Activated T-cell treated with anti-CD3 and anti-CD28 coated beads for 24 hours (primary cell): ENCODE measurements at regions not wholly inside any gene's neighbourhood (a gene's known extent, or its start where the extent isn't known, plus 50 kb on each side); places are given as distances from the start of the nearest gene placed in this dataset.

Experiments
- DNase-seq: peaks from one replicate; pipeline ENCODE4 v3.0.0-alpha.2; 2020; ENCODE audit warnings: low read depth

DNA sequence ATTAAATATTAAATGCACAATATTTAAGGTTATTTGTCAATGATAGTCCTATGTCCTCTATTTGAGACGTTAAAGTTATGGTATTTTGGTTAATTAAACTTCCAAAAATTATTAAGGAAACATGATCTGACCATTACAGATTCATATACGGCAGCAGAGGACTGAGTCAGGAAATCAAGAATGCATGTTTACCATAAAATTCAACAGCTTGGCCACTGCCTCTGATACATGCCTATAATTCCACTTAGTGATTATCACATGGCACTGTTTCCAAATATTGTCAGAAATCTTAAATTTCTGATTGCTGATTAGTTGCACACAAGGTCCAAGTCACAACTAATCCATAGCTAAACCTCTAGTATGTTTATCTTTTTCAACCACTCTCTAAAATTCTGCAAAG lies 232.2 kb upstream of the UGT8 start:
- no peak for DNase-seq

GRCh38 chr4:114368751-114369150 lies 229.9 kb upstream of the UGT8 start:
- DNase-seq, result no peak

DNA sequence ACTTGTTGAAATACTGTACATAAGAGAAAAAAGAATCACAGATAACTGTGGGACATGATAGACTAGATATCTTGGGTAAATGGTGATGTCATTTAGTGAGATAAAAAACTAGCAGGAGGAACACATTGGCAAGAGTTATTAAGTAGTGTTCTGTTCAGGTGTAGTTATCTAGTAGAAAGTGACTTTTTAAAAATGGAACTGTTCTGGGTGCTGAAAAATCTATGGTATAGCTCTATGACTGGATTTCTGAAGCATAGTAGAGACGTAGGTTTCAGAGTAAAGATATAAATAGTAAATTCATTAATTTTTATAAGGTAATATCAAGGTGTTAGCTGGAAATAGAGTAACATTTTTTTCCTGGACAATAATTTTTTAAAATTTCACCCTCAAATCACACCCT lies 225.1 kb upstream of the UGT8 start:
- DNase-seq, result no peak

GRCh38 chr4:114378305-114378903 lies 220.2 kb upstream of the UGT8 start:
- DNase-seq, result no peak

- no peak for DNase-seq
Measured at GRCh38 chr4:114383067-114383466, 215.5 kb upstream of the UGT8 start.

GRCh38 chr4:114383721-114384120 lies 214.9 kb upstream of the UGT8 start:
- no peak for DNase-seq

DNA sequence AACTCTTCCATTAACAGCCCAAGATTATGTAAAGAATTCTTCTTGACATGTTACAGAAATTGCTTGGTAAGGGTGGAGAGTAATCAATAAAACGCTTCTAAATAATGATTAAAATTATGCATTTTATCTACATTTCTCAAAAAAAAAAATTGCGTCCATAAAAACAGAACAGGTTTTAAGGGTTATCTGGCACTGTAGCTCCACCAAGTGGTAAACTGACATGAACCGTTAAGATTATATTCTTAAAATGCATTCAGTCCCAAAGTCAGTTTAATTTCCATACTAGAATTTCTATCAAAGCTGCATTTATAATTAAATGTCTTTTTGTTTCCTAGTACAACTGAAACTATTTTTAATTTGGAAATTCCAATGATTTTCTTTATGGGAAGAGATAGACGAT lies 214.0 kb upstream of the UGT8 start:
- no peak for DNase-seq

DNA sequence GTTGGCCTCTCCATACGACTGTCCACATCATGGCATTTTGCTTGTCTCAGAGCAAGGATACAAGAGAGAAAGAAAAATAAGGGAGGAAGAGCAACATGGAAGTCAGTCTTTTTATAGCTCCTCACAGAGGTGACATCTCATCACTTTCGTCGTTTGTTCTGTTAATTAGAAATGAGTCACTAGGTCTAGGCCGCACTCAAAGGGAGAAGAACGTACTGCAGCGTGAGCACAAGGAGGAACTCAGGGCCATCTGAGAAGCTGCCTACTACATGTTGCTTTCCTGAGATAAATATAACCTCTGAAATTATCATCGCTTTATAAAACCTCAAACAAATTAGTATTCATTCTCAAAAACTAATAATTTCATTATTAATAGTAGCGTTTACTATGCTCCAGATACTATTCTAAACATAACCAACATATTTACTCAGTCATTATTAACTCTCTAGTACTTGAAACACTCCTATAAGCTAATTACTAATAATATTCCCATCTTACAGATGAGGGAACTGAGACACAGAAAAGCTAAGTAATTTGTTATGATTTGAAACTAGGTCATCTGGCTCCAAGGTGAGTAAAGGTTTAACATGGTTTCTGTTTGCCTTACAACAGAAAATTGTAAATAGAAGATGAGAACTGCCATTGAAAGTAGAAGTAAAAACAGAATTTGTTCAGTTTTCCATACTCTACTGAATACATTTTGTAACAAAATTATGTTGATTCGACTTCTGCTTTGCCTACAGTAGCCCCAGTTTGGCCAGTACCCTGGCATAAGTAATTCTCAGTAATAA lies 213.2 kb upstream of the UGT8 start:
- DNase-seq, result no peak

DNA sequence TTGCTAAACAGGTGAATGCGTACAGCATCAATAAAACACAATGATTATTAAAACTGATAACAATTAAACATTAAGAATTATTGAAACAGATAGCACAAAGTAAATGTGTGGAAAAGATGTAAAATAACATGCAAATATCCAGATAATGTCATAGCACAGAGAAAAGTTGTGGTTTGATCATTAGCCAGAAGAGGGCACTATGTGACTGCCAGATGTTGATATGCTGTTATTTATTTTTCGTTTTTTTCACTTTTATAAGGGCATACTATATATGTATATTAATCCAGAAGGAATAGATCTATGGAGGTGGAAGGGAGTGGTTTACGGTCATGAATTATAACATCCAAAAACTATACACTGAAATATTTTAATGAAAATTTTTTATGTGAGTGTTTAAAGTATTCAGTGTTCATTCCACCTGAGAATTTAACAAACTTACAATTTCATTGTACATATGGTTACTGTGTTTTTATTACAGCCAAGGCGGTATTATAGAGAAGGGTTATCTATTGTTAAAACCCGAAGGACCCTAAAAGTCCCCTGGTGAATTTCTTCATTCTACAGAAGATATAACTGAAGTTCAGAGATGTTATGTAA lies 211.9 kb upstream of the UGT8 start:
- DNase-seq, result no peak

DNA sequence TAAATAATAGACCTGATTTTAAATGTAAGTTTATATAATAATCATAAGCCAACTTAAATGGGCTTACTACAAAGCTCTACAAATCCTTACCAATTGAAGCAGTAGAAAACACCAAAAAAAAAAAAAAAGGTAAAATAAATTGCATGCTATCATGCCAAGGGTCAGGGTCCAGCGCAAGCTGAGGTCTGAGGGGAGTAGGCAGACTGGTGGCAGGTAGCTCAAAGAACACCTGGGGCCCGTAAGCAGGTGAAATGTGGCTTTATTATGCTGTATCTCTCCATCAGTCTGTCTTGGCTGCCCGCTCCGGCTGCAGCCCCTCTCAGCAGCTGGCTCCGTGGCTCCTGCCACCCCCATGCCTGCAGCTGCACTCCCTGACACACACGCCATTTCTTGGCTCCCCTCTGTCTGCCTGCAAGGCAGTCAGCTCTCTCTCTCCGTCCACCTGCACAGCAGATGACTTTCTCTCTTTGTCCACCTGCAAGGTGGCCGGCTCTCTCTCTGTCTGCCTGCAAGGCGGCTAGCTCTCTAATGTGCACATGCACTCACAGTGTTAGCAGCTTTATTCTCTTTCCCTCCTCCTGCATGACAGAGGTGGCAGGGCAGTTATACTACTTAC lies 209.4 kb upstream of the UGT8 start:
- DNase-seq, result no peak

- no peak for DNase-seq
Measured at GRCh38 chr4:114393295-114394038, 205.1 kb upstream of the UGT8 start.

DNA sequence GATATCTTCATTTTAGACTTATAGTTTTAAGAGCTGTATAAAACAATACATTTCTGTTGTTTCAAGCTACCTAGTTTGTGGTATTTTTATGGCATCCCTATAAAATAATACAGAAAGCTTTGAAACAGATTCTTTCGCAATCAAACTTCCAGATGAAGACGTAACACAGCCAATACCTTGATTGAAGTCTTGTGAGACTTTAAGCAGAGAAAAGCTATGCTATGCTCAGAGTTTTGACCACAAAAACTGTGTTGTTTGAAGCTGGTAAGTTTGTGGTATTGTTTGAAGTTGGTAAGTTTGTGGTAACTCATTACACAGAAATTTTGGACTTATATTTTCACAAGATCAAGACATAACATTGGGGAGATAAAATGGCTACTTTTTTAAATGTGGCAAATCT lies 201.8 kb upstream of the UGT8 start:
- DNase-seq, result no peak

- no peak for DNase-seq
Measured at GRCh38 chr4:114398410-114398809, 200.2 kb upstream of the UGT8 start.

- DNase-seq, result no peak
Measured at GRCh38 chr4:114399105-114399504, 199.5 kb upstream of the UGT8 start.

GRCh38 chr4:114400531-114400930 lies 198.1 kb upstream of the UGT8 start:
- DNase-seq, result no peak

DNA sequence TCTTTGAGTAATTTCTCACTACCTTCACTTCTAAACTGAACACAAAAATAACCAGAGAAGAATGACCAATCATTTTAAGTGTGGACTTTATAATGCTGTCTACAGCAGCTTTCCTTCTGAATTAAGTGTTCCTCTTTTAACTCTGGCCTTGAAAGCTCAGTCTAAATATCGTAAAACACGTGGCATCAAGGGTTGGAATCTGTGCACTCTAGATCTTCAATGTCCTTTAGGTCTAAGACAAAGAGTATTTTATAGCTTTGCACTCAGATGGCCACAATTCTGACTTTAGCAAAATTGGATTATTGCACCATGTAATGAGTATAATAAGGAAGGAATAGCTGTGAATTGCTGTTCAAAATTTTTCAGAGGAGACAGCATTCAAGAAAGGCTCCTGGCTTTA lies 197.1 kb upstream of the UGT8 start:
- no peak for DNase-seq

GRCh38 chr4:114417214-114417613 lies 181.4 kb upstream of the UGT8 start:
- DNase-seq, result no peak

DNA sequence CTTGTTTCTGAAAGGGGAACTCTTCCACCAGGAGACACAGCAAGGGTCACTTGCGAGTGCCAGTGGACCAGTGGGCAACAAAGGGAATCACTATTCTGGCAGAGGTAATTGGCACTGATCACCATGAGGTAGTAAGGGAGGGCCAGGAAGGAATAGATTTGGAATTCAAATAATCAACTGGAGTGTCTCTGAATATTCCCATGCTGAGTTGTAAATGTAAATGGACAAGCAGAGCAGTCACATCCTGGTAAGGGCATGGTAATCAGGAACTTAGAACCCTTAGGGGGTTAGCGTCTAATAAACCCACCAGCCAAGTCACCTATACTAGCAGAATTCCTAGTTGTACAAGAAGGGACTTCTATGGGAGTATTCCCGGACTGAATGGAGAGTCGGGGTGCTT lies 178.5 kb upstream of the UGT8 start:
- no peak for DNase-seq

- DNase-seq, result no peak
Measured at GRCh38 chr4:114423582-114423981, 175.0 kb upstream of the UGT8 start.

GRCh38 chr4:114435116-114435515 lies 163.5 kb upstream of the UGT8 start:
- no peak for DNase-seq

- no peak for DNase-seq
Measured at GRCh38 chr4:114442856-114443255, 155.8 kb upstream of the UGT8 start.

GRCh38 chr4:114444211-114444610 lies 154.4 kb upstream of the UGT8 start:
- no peak for DNase-seq
